ENCODE measurements at regions not wholly inside any gene's neighbourhood (a gene's known extent, or its start where the extent isn't known, plus 50 kb on each side); places are given as distances from the start of the nearest gene placed in this dataset.

- POLR2A ChIA-PET = no interaction called here
- no peaks in the 10 kb centered on the region for H3K36me3 Mint-ChIP-seq
These were observed 451.3 kb downstream of the NTRK3 start for GRCh38 chr15:87805117-87805820.

GRCh38 chr15:87804451-87804850 lies 452.1 kb downstream of the NTRK3 start:
- Mint-ChIP-seq H3K4me3 (no peak overlapping the region), H3K9me3 (peaks cover 0 to 5% (median 2%) of the 10 kb centered on the region in 5 donors), H3K27me3 (no peaks in the 10 kb centered on the region), H3K27ac (no peak overlapping the region), H3K36me3 (no peaks in the 10 kb centered on the region), H3K4me1 (no peaks in the 10 kb centered on the region)
- H3K36me3 ChIP-seq (ENCODE audit: insufficient read depth, low read length) = no peaks in the 10 kb centered on the region
- POLR2A ChIA-PET = no interaction called here
- no peaks in the 10 kb centered on the region for H3K27me3 ChIP-seq (ENCODE audit: insufficient read depth, low read length, poor library complexity, severe bottlenecking)
- no peaks in the 10 kb centered on the region for H3K9me3 ChIP-seq (ENCODE audit: low read length)
- no peaks in the 10 kb centered on the region for H3K4me1 ChIP-seq (ENCODE audit: insufficient read depth, low read length)
- DNase-seq = no peak
- no peak overlapping the region for H3K27ac ChIP-seq (ENCODE audit: low read depth, low read length)
- H3K4me3 ChIP-seq (ENCODE audit: low read length) = no peak overlapping the region
- CTCF ChIA-PET = no interaction called here

More at GRCh38 chr15:87805117-87805820, 451.3 kb downstream of the NTRK3 start:
- no peaks in the 10 kb centered on the region for H3K27me3 Mint-ChIP-seq
- no peaks in the 10 kb centered on the region for H3K9me3 ChIP-seq (ENCODE audit: low read length)
- no peaks in the 10 kb centered on the region for H3K4me1 ChIP-seq (ENCODE audit: insufficient read depth, low read length)
- H3K27ac Mint-ChIP-seq = no peak overlapping the region
- H3K9me3 Mint-ChIP-seq = peaks cover 0 to 5% (median 2%) of the 10 kb centered on the region in 5 donors
- no peak for DNase-seq
- CTCF ChIA-PET = no interaction called here
- H3K4me1 Mint-ChIP-seq = no peaks in the 10 kb centered on the region
- no peak overlapping the region for H3K27ac ChIP-seq (ENCODE audit: low read depth, low read length)
- no peak overlapping the region for H3K4me3 ChIP-seq (ENCODE audit: low read length)
- no peak overlapping the region for H3K4me3 Mint-ChIP-seq
- H3K36me3 ChIP-seq (ENCODE audit: insufficient read depth, low read length) = no peaks in the 10 kb centered on the region
- H3K27me3 ChIP-seq (ENCODE audit: insufficient read depth, low read length, poor library complexity, severe bottlenecking) = no peaks in the 10 kb centered on the region

GRCh38 chr15:87799838-87800237 lies 456.7 kb downstream of the NTRK3 start:
- Histone ChIP-seq H3K27me3 (ENCODE audit: insufficient read depth, low read length, poor library complexity, severe bottlenecking) (no peaks in the 10 kb centered on the region), H3K9me3 (ENCODE audit: low read length) (no peaks in the 10 kb centered on the region), H3K27ac (ENCODE audit: low read depth, low read length) (no peak overlapping the region), H3K4me3 (ENCODE audit: low read length) (no peak overlapping the region), H3K4me1 (ENCODE audit: insufficient read depth, low read length) (no peaks in the 10 kb centered on the region), H3K36me3 (ENCODE audit: insufficient read depth, low read length) (no peaks in the 10 kb centered on the region)
- no peaks in the 10 kb centered on the region for H3K27me3 Mint-ChIP-seq
- peaks cover 0 to 8% (median 2%) of the 10 kb centered on the region in 5 donors for H3K9me3 Mint-ChIP-seq
- H3K27ac Mint-ChIP-seq = no peak overlapping the region
- no peak overlapping the region for H3K4me3 Mint-ChIP-seq
- no peaks in the 10 kb centered on the region for H3K4me1 Mint-ChIP-seq
- DNase-seq = no peak
- ChIA-PET CTCF (no interaction called here), POLR2A (no interaction called here)
- no peaks in the 10 kb centered on the region for H3K36me3 Mint-ChIP-seq

GRCh38 chr15:87799428-87799827 lies 457.1 kb downstream of the NTRK3 start:
- Histone ChIP-seq H3K36me3 (ENCODE audit: insufficient read depth, low read length) (no peaks in the 10 kb centered on the region), H3K4me1 (ENCODE audit: insufficient read depth, low read length) (no peaks in the 10 kb centered on the region), H3K27ac (ENCODE audit: low read depth, low read length) (no peak overlapping the region), H3K4me3 (ENCODE audit: low read length) (no peak overlapping the region), H3K9me3 (ENCODE audit: low read length) (no peaks in the 10 kb centered on the region), H3K27me3 (ENCODE audit: insufficient read depth, low read length, poor library complexity, severe bottlenecking) (no peaks in the 10 kb centered on the region)
- Mint-ChIP-seq H3K4me1 (no peaks in the 10 kb centered on the region), H3K36me3 (no peaks in the 10 kb centered on the region), H3K9me3 (peaks cover 0 to 8% (median 2%) of the 10 kb centered on the region in 5 donors), H3K27ac (no peak overlapping the region), H3K4me3 (no peak overlapping the region), H3K27me3 (no peaks in the 10 kb centered on the region)
- POLR2A ChIA-PET = no interaction called here
- DNase-seq = no peak
- CTCF ChIA-PET = no interaction called here

- H3K27me3 Mint-ChIP-seq = peaks cover 2 to 3% of the 10 kb centered on the region in 2 donors
- H3K9me3 Mint-ChIP-seq = peaks cover 0 to 4% (median 0%) of the 10 kb centered on the region in 5 donors
- CTCF ChIA-PET = no interaction called here
- Histone ChIP-seq H3K4me3 (ENCODE audit: low read length) (no peak overlapping the region), H3K27ac (ENCODE audit: low read depth, low read length) (no peak overlapping the region), H3K36me3 (ENCODE audit: insufficient read depth, low read length) (no peaks in the 10 kb centered on the region), H3K27me3 (ENCODE audit: insufficient read depth, low read length, poor library complexity, severe bottlenecking) (no peaks in the 10 kb centered on the region), H3K9me3 (ENCODE audit: low read length) (no peaks in the 10 kb centered on the region), H3K4me1 (ENCODE audit: insufficient read depth, low read length) (no peaks in the 10 kb centered on the region)
- no peak for DNase-seq
- no peaks in the 10 kb centered on the region for H3K4me1 Mint-ChIP-seq
- peak overlapping the region in 1 of 8 donors; percentile 34 for H3K27ac Mint-ChIP-seq
- no peak overlapping the region for H3K4me3 Mint-ChIP-seq
- H3K36me3 Mint-ChIP-seq = no peaks in the 10 kb centered on the region
- POLR2A ChIA-PET = no interaction called here
These were observed 462.8 kb downstream of the NTRK3 start for GRCh38 chr15:87793725-87794124.

GRCh38 chr15:87792250-87793040 lies 464.1 kb downstream of the NTRK3 start:
- POLR2A ChIA-PET = no interaction called here
- H3K27me3 ChIP-seq (ENCODE audit: insufficient read depth, low read length, poor library complexity, severe bottlenecking) = no peaks in the 10 kb centered on the region
- H3K4me3 Mint-ChIP-seq = no peak overlapping the region
- no peak for DNase-seq
- H3K27ac ChIP-seq (ENCODE audit: low read depth, low read length) = no peak overlapping the region
- H3K4me1 ChIP-seq (ENCODE audit: insufficient read depth, low read length) = no peaks in the 10 kb centered on the region
- no peaks in the 10 kb centered on the region for H3K36me3 ChIP-seq (ENCODE audit: insufficient read depth, low read length)
- CTCF ChIA-PET = no interaction called here
- H3K27ac Mint-ChIP-seq = no peak overlapping the region
- H3K9me3 ChIP-seq (ENCODE audit: low read length) = no peaks in the 10 kb centered on the region
- H3K9me3 Mint-ChIP-seq = peaks cover 0 to 4% (median 0%) of the 10 kb centered on the region in 5 donors
- H3K4me3 ChIP-seq (ENCODE audit: low read length) = no peak overlapping the region
- peaks cover 2 to 3% of the 10 kb centered on the region in 2 donors for H3K27me3 Mint-ChIP-seq
- H3K36me3 Mint-ChIP-seq = no peaks in the 10 kb centered on the region
- no peaks in the 10 kb centered on the region for H3K4me1 Mint-ChIP-seq

- no peak for DNase-seq
- no peaks in the 10 kb centered on the region for H3K4me1 Mint-ChIP-seq
- H3K27me3 Mint-ChIP-seq = peaks cover 4% of the 10 kb centered on the region in 2 donors
- ChIA-PET CTCF (no interaction called here), POLR2A (no interaction called here)
- H3K4me1 ChIP-seq (ENCODE audit: insufficient read depth, low read length) = no peaks in the 10 kb centered on the region
- H3K27ac ChIP-seq (ENCODE audit: low read depth, low read length) = no peak overlapping the region
- no peaks in the 10 kb centered on the region for H3K9me3 ChIP-seq (ENCODE audit: low read length)
- no peaks in the 10 kb centered on the region for H3K36me3 Mint-ChIP-seq
- no peak overlapping the region for H3K4me3 Mint-ChIP-seq
- H3K27me3 ChIP-seq (ENCODE audit: insufficient read depth, low read length, poor library complexity, severe bottlenecking) = no peaks in the 10 kb centered on the region
- no peaks in the 10 kb centered on the region for H3K36me3 ChIP-seq (ENCODE audit: insufficient read depth, low read length)
- H3K9me3 Mint-ChIP-seq = peaks cover 0 to 8% (median 0%) of the 10 kb centered on the region in 5 donors
- no peak overlapping the region for H3K4me3 ChIP-seq (ENCODE audit: low read length)
- no peak overlapping the region for H3K27ac Mint-ChIP-seq
These were observed 474.4 kb downstream of the NTRK3 start for GRCh38 chr15:87781959-87782625.

- no peaks in the 10 kb centered on the region for H3K36me3 Mint-ChIP-seq
- H3K27ac Mint-ChIP-seq = no peak overlapping the region
- H3K4me1 ChIP-seq (ENCODE audit: insufficient read depth, low read length) = no peaks in the 10 kb centered on the region
- CTCF ChIA-PET = no interaction called here
- peaks cover 4 to 6% of the 10 kb centered on the region in 2 donors for H3K27me3 Mint-ChIP-seq
- no peak overlapping the region for H3K4me3 Mint-ChIP-seq
- peaks cover 0 to 6% (median 0%) of the 10 kb centered on the region in 5 donors for H3K9me3 Mint-ChIP-seq
- H3K9me3 ChIP-seq (ENCODE audit: low read length) = no peaks in the 10 kb centered on the region
- no peaks in the 10 kb centered on the region for H3K36me3 ChIP-seq (ENCODE audit: insufficient read depth, low read length)
- H3K4me3 ChIP-seq (ENCODE audit: low read length) = no peak overlapping the region
- POLR2A ChIA-PET = no interaction called here
- DNase-seq = no peak
- no peak overlapping the region for H3K27ac ChIP-seq (ENCODE audit: low read depth, low read length)
- no peaks in the 10 kb centered on the region for H3K4me1 Mint-ChIP-seq
- no peaks in the 10 kb centered on the region for H3K27me3 ChIP-seq (ENCODE audit: insufficient read depth, low read length, poor library complexity, severe bottlenecking)
These were observed 476.8 kb downstream of the NTRK3 start for GRCh38 chr15:87779746-87780145.
